NCI-H146 treated with DMSO at 0.1 percent for 48 hours (cell line): ENCODE measurements at regions not wholly inside any gene's neighbourhood (a gene's known extent, or its start where the extent isn't known, plus 50 kb on each side); places are given as distances from the start of the nearest gene placed in this dataset.

Experiments
- DNase-seq: peaks from one replicate; lab custom pipeline; 2025; ENCODE audit not compliant: unreplicated experiment; lab: John Stamatoyannopoulos, UW

DNA sequence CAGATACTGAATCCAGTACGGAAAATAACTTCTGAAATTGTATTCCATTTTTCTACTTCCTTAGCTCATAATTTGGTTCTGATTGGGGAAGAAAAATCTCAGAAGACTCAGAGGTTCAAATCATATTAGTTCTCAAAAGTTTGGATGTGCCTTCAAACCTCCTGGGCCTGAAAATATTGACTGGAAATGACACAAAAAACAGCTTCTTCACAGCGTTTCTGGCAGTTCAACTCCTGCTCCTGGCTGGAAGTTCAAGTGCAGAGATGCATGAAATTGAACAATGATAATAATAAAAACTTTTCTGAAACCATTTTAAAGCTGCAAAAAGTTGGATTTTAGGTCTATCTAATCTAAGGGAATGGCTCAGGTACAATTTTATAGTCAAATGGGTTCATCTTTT is 1459.9 kb upstream of the CELF4 start:
- no peak for DNase-seq

DNA sequence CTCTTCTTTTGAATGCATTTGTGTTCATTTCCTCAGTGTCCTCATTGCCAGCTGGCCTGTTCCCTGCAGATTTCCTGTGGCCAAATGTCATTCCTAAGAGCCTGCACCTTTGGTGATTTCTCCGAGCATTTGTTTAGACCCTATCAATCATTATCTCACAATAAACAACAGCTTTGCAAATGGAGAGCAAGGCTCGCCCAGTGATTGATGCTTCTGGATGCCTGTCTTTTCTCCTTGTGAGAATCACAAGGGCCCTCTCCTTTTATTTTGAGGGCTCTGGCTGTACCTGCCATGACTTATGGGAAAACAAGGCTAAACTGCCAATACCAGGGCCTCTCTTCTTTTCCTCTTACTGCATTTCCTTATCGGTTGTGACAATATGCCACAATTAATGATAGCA is 1454.4 kb upstream of the CELF4 start:
- DNase-seq, result no peak

DNA sequence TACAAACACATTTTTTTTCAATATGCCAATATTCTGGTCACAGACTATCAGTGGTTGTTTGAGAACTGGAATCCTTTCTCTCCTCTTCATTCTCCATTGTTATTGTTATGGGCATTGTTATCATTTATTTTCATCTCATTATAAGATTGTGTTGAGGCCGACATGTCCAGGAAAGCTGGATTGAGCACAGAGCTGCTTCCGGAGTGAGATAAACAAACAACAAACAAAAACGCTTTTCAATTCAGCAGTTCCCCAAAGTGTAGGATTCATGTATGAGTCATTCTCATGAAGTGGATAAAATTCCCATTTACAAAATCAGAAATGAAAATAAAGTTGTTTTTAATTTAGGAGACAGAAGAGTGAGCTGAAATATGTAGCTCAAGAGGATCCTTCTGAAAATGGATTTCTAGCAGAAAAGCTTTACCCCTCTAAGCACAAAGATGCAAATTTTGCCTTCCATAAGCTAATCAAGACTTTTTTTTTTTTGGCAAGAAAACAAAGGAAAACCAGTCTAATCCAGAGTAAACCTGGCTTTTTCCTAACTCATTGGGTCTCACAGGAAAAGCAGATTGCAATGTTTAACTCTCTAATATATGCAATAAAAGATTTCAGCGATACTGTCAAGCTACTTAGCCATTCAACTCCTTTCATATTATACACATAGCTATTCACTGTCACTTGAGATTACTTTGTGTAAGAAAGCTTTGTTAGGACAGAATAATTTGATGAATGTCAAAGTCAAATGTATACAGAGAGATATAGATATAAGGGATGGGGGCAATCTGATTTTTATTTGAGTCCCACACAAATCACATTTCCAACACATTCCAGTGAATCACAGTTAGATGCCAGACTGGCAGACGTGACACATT is 1441.7 kb upstream of the CELF4 start:
- no peak for DNase-seq

DNA sequence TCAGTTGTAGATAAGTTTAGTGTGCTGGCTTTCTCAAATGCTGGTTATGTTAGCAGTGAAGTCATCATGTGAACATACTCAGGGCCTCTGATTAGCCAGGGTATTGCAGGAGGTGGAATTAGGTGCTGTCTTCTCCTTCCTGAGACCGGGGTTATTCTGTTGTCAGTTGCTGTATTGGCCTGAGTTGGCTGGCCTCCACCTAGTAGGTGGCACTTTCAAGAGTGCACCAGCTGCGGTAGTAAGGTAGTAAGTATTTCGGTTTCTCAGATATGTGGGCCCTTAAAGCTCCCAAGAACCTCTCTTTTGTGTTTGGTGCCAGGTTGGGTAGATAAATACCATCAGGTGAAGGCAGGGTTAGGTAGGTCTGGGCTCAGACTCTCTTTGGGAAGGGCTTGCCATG is 1430.5 kb upstream of the CELF4 start:
- no peak for DNase-seq

DNA sequence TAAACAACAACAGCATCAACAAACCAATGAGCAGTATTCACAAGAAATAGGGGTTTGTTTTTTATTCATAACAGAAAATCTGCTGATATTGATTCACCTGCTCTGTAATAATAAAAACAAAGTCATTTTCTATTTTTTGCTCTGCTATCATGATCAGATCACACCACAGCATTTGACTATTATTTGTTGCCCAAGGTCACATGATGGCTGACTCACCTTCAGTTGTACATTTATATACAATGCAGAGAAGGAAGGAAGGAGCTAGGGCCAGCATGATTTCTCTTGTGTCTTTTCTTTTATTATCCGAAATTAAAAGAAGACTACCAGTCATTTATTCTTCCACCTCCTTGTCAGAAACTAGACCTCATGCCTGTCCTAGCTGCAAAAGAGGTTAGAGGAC is 1427.7 kb upstream of the CELF4 start:
- peak; percentile 11 for DNase-seq

DNA sequence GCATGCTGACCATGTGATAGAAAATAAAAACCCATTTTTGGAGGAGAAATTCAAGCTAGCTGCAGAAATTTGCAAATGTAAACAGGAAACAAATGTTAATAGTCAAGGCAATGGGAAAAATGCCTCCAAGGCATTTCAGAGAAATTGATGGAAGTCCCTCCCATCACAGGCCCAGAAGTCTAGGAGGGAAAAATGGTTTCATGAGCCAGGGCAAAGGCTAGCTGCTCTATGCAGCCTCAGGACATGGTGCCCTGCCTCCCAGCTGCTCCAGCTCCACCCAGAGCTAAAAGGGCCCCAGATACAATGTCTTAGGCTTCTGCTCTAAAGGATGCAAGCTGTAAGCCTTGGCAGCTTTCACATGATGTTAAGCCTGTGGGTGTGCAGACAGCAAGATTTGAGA is 1419.4 kb upstream of the CELF4 start:
- DNase-seq, result no peak

DNA sequence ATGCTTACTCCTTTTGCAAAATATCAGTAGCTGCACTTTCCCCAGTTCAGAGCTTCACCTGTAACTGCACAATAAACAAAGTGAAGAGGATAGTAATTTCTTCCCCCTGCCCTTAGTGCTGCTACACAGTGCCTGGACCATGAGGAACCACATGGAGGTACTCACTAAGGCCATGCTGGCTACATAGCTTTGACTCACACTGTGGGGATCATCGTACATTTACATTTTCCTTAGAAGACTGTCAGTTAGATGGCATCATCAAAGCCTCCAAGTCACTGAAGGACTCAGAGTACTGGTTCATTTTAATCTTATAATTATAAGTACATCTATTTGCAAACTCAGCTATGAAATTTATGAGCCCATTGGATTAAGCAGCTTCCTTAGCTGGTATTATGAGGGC is 1416.5 kb upstream of the CELF4 start:
- DNase-seq, result no peak

DNA sequence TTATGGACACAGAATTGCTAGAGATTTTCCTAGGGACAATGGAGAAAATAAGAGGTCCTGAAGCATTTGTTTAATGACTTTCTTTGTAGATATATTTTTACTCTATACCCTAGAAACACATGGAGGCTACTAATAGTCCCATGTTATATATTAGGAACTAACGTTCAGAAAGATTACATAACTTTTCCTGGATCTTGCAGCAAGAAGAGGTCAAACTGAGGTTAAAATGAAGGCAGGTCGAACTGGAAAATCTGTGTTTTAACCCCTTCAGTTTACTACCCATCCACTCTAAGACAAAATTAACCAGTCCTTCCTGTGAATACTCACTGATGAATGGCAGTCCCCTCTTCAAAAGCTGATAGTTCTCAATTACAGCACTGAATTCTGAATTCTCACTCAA is 1415.8 kb upstream of the CELF4 start:
- no peak for DNase-seq

DNA sequence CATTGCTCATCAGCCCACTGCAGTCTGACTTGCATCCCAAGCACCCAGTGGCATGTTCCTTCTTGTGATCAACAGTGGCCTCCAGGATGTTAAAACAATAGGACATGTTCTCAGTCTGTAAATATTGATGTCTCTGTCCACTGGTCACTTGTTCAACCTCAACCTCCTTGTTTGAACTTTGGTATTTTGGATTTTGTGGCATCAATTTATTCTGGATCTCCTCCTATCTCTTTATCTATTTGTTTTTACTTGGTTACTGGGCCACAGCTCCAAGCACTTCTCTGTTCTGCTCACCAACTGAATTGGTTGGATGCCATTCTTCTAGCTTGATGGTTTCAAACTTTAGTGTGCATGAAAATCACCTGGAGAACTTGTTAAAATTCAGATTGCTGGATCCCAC is 1414.8 kb upstream of the CELF4 start:
- DNase-seq, result no peak

DNA sequence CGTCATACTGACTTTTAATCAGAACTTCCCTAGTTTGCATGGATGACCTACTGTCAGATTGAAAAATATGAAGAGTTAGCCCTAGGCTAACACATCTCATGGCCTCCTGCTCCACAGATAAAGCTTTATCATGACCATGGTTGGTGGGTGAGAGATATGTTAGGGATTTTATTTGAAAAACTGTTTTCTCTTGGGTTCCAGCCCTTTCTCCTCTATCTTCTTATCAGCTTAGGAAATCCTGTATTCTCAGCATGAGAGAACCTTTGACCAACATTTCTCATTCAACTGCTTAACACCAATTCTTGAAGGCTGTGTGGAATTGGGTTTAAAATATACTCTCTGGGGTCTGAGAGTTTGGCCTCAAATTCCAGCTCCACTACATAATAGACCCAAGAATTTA is 1407.0 kb upstream of the CELF4 start:
- DNase-seq, result no peak

DNA sequence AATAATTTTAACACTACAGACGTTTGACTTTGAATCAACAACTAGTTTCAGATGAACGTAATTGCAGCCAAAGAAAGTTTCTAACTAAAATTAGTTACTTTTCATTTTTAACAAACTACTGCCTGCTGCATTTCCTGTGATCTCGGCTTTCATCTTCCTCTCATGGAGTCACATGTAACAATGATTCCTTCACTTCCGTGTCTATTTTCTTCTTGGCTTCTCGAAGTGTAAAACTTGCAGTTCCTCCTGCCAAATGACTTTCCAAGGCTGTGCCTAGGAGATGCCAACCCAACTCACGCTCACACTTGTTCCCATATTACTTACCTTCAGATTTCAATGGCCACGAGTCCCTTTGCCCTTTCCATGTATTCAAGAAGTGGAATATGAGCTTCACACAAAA is 1406.3 kb upstream of the CELF4 start:
- no peak for DNase-seq

DNA sequence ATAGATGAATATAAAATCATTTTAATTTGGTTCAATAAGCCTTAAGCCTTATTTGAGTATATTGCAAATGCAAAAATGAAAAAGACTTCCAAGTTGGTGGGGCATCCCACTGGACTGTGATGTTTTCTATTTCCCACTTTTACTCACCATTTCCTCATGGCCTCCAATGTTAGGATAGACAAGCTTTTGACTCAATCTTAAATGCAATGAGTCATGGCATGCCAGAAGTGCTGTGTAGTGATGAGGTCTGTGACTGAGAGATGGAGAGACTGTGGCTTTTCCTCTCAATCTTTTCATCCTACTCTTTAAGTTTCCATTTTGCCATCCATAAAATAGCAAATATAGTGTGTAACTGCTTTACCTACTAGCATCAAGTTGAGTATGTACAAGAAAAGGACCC is 1401.2 kb upstream of the CELF4 start:
- no peak for DNase-seq

DNA sequence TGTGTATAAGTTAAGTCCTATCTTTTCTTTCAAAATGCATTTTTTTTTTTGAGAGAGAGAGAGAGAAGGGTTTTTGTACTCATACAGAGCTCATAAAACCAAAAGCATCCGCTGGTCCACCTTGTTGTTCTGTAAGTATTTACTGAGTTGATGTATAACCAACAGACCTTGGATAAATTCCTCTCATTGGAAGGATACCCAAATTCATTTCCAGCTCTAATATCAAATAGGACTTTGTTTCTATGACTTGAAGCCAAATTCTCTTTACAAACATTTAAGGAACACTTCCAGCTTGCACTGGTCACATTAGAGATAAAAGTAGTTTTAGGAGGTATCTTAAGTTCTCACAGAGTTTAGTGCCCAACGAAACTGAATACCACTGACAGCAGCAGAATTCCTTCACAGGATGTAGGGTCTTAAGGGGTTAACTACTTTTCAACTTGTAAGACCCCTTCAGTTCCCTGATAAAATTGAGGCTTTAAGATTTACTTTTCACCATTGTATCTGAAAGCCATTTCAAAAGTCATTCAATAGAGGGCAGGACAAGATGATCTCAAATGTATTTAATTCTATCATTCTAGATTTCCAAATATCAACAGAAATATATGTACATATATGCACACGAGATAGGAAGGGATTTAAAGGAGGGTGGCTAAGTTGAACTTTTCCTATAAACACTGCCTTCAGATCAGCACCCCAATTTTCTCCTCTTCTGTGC is 1398.5 kb upstream of the CELF4 start:
- DNase-seq, result no peak

DNA sequence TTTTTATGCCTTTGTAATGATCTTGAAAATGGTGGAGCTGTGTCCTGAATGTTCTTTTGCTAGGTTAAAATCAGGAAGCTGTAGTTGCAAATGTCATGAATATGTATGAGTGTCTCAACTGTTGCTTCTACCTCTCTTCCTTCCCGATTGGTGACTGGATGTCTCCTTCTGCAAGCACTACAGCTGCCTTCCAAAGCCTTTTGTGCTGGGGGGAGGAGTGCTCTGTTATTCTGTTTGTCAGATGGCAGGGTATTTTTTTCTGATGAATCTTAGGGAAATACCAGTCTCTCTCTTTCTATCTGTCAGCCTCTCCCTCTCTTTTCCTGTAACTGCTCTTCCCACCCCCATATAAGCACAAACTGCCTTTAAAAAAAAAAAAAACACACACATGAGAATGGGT is 1396.3 kb upstream of the CELF4 start:
- DNase-seq, result peak; percentile 87

DNA sequence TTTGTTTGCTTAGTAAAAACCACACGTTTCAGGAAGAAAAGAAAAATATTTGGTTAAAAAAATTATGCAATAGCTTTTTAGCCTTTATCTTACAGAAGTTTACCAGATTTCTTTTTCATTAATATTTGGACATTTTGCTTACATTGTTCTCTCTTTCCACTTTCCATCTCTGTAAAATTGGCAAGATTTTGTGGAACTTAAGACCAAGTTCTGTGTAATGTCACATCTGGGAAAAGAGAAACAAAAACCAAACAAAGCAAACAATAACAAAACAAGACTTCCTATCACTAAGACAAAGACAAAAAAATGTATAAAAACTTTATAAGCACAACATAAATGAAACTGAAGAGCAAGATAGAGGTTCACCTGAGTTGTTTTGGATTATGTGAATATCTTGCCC is 1392.1 kb upstream of the CELF4 start:
- no peak for DNase-seq

DNA sequence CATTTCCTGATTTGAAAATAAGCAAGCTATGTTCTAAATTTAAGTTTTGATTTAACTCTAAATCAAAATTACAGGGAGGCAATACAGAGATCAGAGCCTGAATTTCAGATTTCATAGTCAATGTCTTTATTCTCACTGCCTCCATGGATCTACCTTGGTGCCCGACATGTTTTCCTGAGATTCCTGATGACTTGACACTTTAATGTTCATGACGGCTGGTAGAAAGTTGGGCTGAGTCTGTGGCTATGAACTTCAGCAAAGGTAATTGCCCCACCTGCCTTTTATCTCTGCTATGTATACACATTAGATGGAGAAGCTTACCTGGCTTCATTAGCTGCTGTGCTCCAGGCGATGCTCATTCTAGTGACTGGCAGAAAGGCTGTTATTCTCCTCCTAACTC is 1390.5 kb upstream of the CELF4 start:
- peak; percentile 98 for DNase-seq

DNA sequence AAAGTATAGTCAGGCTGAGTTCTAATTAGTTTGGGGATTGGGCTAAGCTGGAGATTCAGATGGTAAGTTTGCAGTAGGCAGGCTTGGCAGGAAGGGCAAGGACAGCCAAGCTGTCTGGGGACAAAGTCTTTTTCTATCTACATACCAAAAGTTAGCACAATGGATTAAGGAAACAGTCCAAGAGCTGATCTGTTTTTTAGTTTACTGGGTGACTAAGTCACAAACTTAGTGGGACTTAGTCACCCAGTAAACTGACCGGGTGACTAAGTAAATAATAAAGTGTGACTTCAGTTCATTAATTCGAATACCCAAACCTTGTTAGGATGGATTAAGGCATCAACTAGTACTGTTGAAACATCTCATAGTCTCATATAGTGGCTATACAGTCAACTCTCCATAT is 1386.0 kb upstream of the CELF4 start:
- DNase-seq, result no peak

DNA sequence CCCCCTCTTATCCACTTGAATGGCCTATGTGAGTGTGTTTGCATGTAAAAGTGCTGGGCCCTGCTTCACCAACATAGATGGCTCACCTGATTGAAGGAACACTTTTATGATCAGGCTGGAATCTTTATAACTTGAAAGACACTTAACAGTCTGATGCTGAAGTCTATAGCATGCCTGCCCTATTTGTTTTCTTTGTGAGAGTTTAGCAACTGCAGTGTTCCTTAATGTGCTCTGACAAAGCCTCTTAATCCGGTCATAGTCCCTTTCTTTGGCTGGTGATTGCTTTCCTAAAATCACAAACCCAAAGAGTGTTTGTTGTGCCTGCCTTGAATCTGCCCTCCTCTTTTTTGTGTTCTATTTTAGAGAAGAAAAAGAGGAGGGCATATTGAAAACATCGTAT is 1382.8 kb upstream of the CELF4 start:
- DNase-seq, result no peak

DNA sequence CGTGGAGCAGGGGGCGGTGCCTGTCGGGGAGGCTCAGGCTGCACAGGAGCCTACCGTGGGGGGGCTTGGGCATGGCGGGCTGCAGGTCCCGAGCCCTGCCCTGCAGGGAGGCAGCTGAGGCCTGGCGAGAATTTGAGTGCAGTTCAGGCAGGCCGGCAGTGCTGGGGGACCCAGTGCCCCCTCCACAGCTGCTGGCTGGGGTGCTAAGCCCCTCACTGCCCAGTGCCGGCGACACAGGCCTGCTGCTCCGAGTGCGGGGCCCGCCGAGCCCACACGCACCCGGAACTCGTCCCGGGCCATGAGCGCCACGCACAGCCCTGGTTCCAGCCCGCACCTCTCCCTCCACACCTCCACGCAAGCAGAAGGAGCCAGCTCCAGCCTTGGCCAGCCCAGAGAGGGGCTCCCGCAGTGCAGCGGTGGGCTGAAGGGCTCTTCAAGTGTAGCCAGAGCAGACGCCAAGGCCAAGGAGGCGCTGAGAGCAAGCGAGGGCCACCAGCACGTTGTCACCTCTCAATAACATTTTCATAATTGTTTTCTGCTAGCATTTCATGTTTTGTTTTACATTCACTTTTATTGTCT is 1378.9 kb upstream of the CELF4 start:
- DNase-seq, result no peak

DNA sequence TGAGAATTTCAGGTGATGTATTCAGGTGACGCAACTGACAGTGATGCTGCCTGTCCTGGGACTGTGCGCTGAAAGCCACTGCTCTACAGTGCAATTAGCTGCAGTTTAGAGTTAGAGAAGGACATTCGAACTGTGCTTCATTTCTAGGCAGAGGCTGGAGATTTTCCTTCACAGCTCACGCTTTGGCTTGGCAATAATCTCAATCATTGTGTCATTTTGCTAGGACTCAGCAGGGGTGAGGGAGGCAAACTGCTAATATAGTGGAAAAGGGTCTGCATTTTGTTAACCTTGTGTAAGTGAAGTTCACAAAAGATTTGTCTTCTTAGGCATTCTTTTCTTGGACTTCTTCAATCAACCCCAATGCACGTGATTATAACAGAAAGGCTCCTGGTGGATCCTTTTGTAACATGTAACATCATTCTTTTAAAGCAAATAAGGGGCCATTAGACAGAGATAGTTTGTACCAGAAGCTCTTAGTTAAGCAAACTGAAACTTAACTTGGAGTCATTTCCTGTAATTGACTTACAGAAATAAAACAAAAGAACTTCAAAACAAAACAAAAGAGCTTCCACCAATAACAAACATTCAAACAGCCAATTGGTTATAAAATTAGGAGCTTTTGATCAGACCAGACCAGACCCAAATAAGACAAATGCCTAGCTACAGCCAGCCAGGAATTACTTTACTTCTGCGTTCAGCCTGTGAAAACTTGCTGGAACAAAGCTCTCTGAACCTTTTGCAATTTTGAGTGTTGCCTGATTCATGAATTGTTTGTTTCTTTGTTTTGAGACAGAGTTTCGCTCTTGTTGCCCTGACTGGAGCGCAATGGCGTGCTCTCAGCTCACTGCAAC is 1376.3 kb upstream of the CELF4 start:
- DNase-seq, result no peak

DNA sequence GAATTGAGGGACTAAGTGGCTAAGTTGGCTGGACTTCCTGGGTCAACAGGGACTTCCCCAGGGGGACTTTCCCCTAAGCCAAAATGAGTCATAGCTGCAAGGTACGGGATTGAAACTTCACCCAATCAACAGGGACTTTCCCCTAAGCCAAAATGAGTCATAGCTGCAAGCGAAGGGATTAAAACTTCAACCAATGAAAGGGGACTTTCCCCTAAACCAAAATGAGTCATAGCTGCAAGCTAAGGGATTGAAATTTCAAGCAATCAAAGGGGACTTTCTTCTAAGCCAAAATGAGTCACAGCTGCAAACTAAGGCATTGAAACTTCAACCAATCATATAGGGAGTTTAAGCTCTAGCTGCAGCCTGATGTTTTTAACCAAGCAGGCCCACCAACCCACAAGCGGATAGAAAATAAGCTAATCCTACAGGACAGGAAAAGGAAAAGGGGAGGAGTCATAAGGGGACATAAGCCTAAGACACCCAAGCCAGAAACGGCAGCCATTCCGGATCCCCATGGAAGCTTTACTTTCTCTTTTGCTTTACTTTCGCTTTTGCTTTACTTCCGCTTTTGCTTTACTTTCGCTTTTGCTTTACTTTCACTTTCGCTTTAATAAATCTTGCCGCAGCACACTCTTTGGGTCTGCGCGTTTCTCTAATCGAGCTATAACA is 1375.4 kb upstream of the CELF4 start:
- no peak for DNase-seq
